ENCODE measurements at regions not wholly inside any gene's neighbourhood (a gene's known extent, or its start where the extent isn't known, plus 50 kb on each side); places are given as distances from the start of the nearest gene placed in this dataset.
A peak's percentile ranks its signal among the peaks of the same experiment; 100 is the strongest.

GRCh38 chr1:8198522-8198921, 119.4 kb upstream of the SLC45A1 start:
- no peaks in the 10 kb centered on the region for H3K36me3 Mint-ChIP-seq (ENCODE audit: insufficient read depth)
- H3K4me3 Mint-ChIP-seq (ENCODE audit: low read depth) = no peak overlapping the region
- H3K27ac Mint-ChIP-seq = no peak overlapping the region
- no peak for TF ChIP-seq CTCF (IDR thresholded peaks at IDR 0.05; ENCODE audit: unreplicated experiment)
- DNase-seq (ENCODE audit: low spot score, unreplicated experiment) = no peak
- H3K4me1 Mint-ChIP-seq (ENCODE audit: low read depth) = peaks cover 40% of the 10 kb centered on the region
- H3K27me3 Mint-ChIP-seq = no peaks in the 10 kb centered on the region
- no peaks in the 10 kb centered on the region for H3K9me3 Mint-ChIP-seq (ENCODE audit: low read depth)

- DNase-seq (ENCODE audit: low spot score, unreplicated experiment) = no peak
- Mint-ChIP-seq H3K36me3 (ENCODE audit: insufficient read depth) (no peaks in the 10 kb centered on the region), H3K27ac (peak overlapping the region; percentile 29), H3K4me1 (ENCODE audit: low read depth) (peaks cover 40% of the 10 kb centered on the region), H3K9me3 (ENCODE audit: low read depth) (no peaks in the 10 kb centered on the region), H3K27me3 (no peaks in the 10 kb centered on the region), H3K4me3 (ENCODE audit: low read depth) (no peak overlapping the region)
- TF ChIP-seq CTCF (IDR thresholded peaks at IDR 0.05; ENCODE audit: unreplicated experiment) = no peak
Observed at GRCh38 chr1:8197493-8198282, 120.2 kb upstream of the SLC45A1 start.

GRCh38 chr1:8194481-8195227, 123.3 kb upstream of the SLC45A1 start:
- peaks cover 3% of the 10 kb centered on the region for H3K9me3 Mint-ChIP-seq (ENCODE audit: low read depth)
- H3K27ac Mint-ChIP-seq = peak overlapping the region; percentile 17
- H3K27me3 Mint-ChIP-seq = no peaks in the 10 kb centered on the region
- no peaks in the 10 kb centered on the region for H3K36me3 Mint-ChIP-seq (ENCODE audit: insufficient read depth)
- DNase-seq (ENCODE audit: low spot score, unreplicated experiment) = no peak
- H3K4me3 Mint-ChIP-seq (ENCODE audit: low read depth) = no peak overlapping the region
- no peak for TF ChIP-seq CTCF (IDR thresholded peaks at IDR 0.05; ENCODE audit: unreplicated experiment)
- H3K4me1 Mint-ChIP-seq (ENCODE audit: low read depth) = peaks cover 13% of the 10 kb centered on the region

DNA sequence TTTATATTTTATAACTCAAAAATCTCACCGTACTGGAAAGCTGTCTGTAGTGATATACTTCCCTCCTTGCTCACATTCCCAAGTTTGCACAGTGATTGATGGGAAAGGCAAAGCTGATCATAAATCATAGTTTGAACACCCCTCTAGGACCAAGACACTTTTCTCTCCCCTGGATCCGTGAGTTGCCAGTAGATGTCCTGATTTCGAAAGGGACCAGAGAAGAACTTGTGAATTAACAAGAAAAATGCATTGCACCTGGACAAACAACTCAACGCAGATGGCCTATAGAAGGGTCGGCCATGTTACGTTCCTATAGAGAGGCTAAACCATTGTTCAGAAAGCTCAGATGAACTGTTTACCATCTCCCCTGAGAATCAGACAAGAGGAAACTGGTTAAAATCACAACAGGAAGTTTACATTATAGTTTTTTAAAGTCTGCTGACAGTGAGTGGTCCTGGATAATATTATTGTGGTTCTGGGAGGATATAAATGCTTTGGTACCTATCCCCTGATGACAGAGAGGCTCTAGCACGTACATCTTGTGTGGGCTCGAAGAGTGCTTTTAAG, 124.0 kb upstream of the SLC45A1 start:
- no peak for TF ChIP-seq CTCF (IDR thresholded peaks at IDR 0.05; ENCODE audit: unreplicated experiment)
- no peaks in the 10 kb centered on the region for H3K27me3 Mint-ChIP-seq
- H3K36me3 Mint-ChIP-seq (ENCODE audit: insufficient read depth) = no peaks in the 10 kb centered on the region
- no peak overlapping the region for H3K27ac Mint-ChIP-seq
- no peak overlapping the region for H3K4me3 Mint-ChIP-seq (ENCODE audit: low read depth)
- H3K9me3 Mint-ChIP-seq (ENCODE audit: low read depth) = peaks cover 3% of the 10 kb centered on the region
- DNase-seq (ENCODE audit: low spot score, unreplicated experiment) = no peak
- H3K4me1 Mint-ChIP-seq (ENCODE audit: low read depth) = peaks cover 13% of the 10 kb centered on the region

DNA sequence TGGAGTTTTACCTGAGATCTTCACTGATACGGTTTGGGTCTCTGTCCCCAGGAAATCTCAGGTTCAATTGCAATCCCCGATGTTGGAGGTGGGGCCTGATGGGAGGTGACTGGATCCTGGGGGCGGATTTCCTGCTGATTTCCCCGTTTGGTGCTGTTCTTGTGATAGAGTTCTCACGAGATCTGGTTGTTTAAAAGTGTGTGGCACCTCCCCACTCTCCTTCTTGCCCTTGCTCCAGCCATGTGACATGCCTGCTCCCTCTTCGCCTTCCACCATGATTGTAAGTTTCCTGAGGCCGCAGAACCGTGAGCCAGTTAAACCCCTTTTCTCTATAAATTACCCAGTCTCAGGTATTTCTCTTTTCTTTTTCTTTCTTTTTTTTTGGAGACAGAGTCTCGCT, 126.4 kb upstream of the SLC45A1 start:
- H3K4me1 Mint-ChIP-seq (ENCODE audit: low read depth) = peaks cover 11% of the 10 kb centered on the region
- TF ChIP-seq CTCF (IDR thresholded peaks at IDR 0.05; ENCODE audit: unreplicated experiment) = no peak
- DNase-seq (ENCODE audit: low spot score, unreplicated experiment) = no peak
- H3K4me3 Mint-ChIP-seq (ENCODE audit: low read depth) = no peak overlapping the region
- no peaks in the 10 kb centered on the region for H3K27me3 Mint-ChIP-seq
- H3K9me3 Mint-ChIP-seq (ENCODE audit: low read depth) = peaks cover 3% of the 10 kb centered on the region
- no peak overlapping the region for H3K27ac Mint-ChIP-seq
- H3K36me3 Mint-ChIP-seq (ENCODE audit: insufficient read depth) = no peaks in the 10 kb centered on the region
